ENCODE measurements at regions not wholly inside any gene's neighbourhood (a gene's known extent, or its start where the extent isn't known, plus 50 kb on each side); places are given as distances from the start of the nearest gene placed in this dataset.

GRCh38 chr1:34682452-34683223 lies 72.2 kb upstream of the GJB5 start:
- Histone ChIP-seq H3K9me3 (ENCODE audit: low read length) (no peaks in the 10 kb centered on the region), H3F3A (ENCODE audit: low read length, unreplicated experiment) (no peaks in the 10 kb centered on the region), H3K4me2 (ENCODE audit: low read length) (no peak overlapping the region), H3K27ac (ENCODE audit: low read length) (no peak overlapping the region), H3K9me2 (replicated peaks; ENCODE audit: low read length) (no peaks in the 10 kb centered on the region), H3K4me1 (ENCODE audit: insufficient read depth, low read length) (no peaks in the 10 kb centered on the region), H3K27me3 (ENCODE audit: low read length) (peaks cover 36% of the 10 kb centered on the region), H2AFZ (ENCODE audit: low read length) (no peak overlapping the region), H3K9ac (ENCODE audit: low read length) (no peak overlapping the region), H3K4me3 (ENCODE audit: low read length) (no peak overlapping the region), H3K79me2 (ENCODE audit: low read length) (no peaks in the 10 kb centered on the region), H4K20me1 (ENCODE audit: low read length) (no peaks in the 10 kb centered on the region), H3K36me3 (ENCODE audit: low read depth, low read length) (no peaks in the 10 kb centered on the region)
- intact Hi-C loops (cut with micrococcal nuclease), result no loop called here
- no peak for DNase-seq
- no peak for TF ChIP-seq CTCF (conservative IDR thresholded peaks at IDR 0.05; ENCODE audit: low read depth, low read length)
- TF ChIP-seq EZH2 (IDR thresholded peaks at IDR 0.05; ENCODE audit: low read length, unreplicated experiment), result no peak
- TF ChIP-seq EZH2phosphoT487 (IDR thresholded peaks at IDR 0.05; ENCODE audit: borderline replicate concordance, low read length), result no peak
- POLR2A ChIA-PET (ENCODE audit: unreplicated experiment), result no interaction called here
- ATAC-seq, result no peak
- BruUV-seq (replicated peaks), result no TSS peak
- CTCF ChIA-PET, result no interaction called here

GRCh38 chr1:34683616-34684015 lies 71.2 kb upstream of the GJB5 start:
- no peak for DNase-seq
- ATAC-seq, result no peak
- peaks cover 36% of the 10 kb centered on the region for H3K27me3 ChIP-seq (ENCODE audit: low read length)
- ChIA-PET POLR2A (ENCODE audit: unreplicated experiment) (no interaction called here), CTCF (no interaction called here)
- H2AFZ ChIP-seq (ENCODE audit: low read length), result no peak overlapping the region
- no TSS peak for BruUV-seq (replicated peaks)
- H3K4me2 ChIP-seq (ENCODE audit: low read length), result no peak overlapping the region
- no peaks in the 10 kb centered on the region for H3K79me2 ChIP-seq (ENCODE audit: low read length)
- intact Hi-C loops (cut with micrococcal nuclease), result no loop called here
- H3K27ac ChIP-seq (ENCODE audit: low read length), result no peak overlapping the region
- H3K4me3 ChIP-seq (ENCODE audit: low read length), result no peak overlapping the region
- H3F3A ChIP-seq (ENCODE audit: low read length, unreplicated experiment), result no peaks in the 10 kb centered on the region
- H3K4me1 ChIP-seq (ENCODE audit: insufficient read depth, low read length), result no peaks in the 10 kb centered on the region
- H4K20me1 ChIP-seq (ENCODE audit: low read length), result no peaks in the 10 kb centered on the region
- H3K36me3 ChIP-seq (ENCODE audit: low read depth, low read length), result no peaks in the 10 kb centered on the region
- no peaks in the 10 kb centered on the region for H3K9me2 ChIP-seq (replicated peaks; ENCODE audit: low read length)
- no peaks in the 10 kb centered on the region for H3K9me3 ChIP-seq (ENCODE audit: low read length)
- TF ChIP-seq EZH2 (IDR thresholded peaks at IDR 0.05; ENCODE audit: low read length, unreplicated experiment) (no peak), CTCF (conservative IDR thresholded peaks at IDR 0.05; ENCODE audit: low read depth, low read length) (no peak)
- H3K9ac ChIP-seq (ENCODE audit: low read length), result no peak overlapping the region

GRCh38 chr1:34684266-34684665 lies 70.6 kb upstream of the GJB5 start:
- Histone ChIP-seq H3F3A (ENCODE audit: low read length, unreplicated experiment) (no peaks in the 10 kb centered on the region), H3K4me2 (ENCODE audit: low read length) (no peak overlapping the region), H3K4me3 (ENCODE audit: low read length) (no peak overlapping the region), H3K27ac (ENCODE audit: low read length) (no peak overlapping the region), H3K9me3 (ENCODE audit: low read length) (no peaks in the 10 kb centered on the region), H3K9ac (ENCODE audit: low read length) (no peak overlapping the region), H2AFZ (ENCODE audit: low read length) (no peak overlapping the region), H3K27me3 (ENCODE audit: low read length) (peaks cover 36% of the 10 kb centered on the region), H3K36me3 (ENCODE audit: low read depth, low read length) (no peaks in the 10 kb centered on the region), H3K9me2 (replicated peaks; ENCODE audit: low read length) (no peaks in the 10 kb centered on the region), H3K79me2 (ENCODE audit: low read length) (no peaks in the 10 kb centered on the region), H4K20me1 (ENCODE audit: low read length) (no peaks in the 10 kb centered on the region), H3K4me1 (ENCODE audit: insufficient read depth, low read length) (no peaks in the 10 kb centered on the region)
- TF ChIP-seq EZH2 (IDR thresholded peaks at IDR 0.05; ENCODE audit: low read length, unreplicated experiment), result no peak
- ChIA-PET CTCF (no interaction called here), POLR2A (ENCODE audit: unreplicated experiment) (no interaction called here)
- BruUV-seq (replicated peaks), result no TSS peak
- ATAC-seq (no peak), DNase-seq (no peak)
- intact Hi-C loops (cut with micrococcal nuclease), result no loop called here
